ENCODE measurements at regions not wholly inside any gene's neighbourhood (a gene's known extent, or its start where the extent isn't known, plus 50 kb on each side); places are given as distances from the start of the nearest gene placed in this dataset.

- no peaks in the 10 kb centered on the region for H3K36me3 ChIP-seq (ENCODE audit: control insufficient read depth in 4 of 4, insufficient read depth in 3 of 4, low read depth in 1 of 4, low read length in 3 of 4)
- no peak overlapping the region for H3K4me3 ChIP-seq (ENCODE audit: low read depth in 1 of 3, low read length in 3 of 3)
- no peak for DNase-seq (ENCODE audit: low spot score)
- 88% methylated on average over 1 of the region's 1 CpG for WGBS
- no peaks in the 10 kb centered on the region for H3K4me1 ChIP-seq (ENCODE audit: control insufficient read depth in 4 of 4, insufficient read depth in 4 of 4, low read length in 3 of 4)
- TF ChIP-seq RXRA (IDR thresholded peaks at IDR 0.05) (no peak), FOXA1 (IDR thresholded peaks at IDR 0.05) (no peak), HNF4G (IDR thresholded peaks at IDR 0.05) (no peak), NR2F2 (IDR thresholded peaks at IDR 0.05) (no peak), TAF1 (conservative IDR thresholded peaks at IDR 0.05) (no peak), SP1 (IDR thresholded peaks at IDR 0.05) (no peak), GABPA (IDR thresholded peaks at IDR 0.05 in 1 of 2, conservative IDR thresholded peaks at IDR 0.05 in 1 of 2) (no peak), JUND (IDR thresholded peaks at IDR 0.05) (no peak), FOXA2 (IDR thresholded peaks at IDR 0.05) (no peak), HNF4A (conservative IDR thresholded peaks at IDR 0.05) (no peak), ATF3 (IDR thresholded peaks at IDR 0.05) (no peak), EGR1 (IDR thresholded peaks at IDR 0.05; ENCODE audit: low read depth in 2 of 2) (no peak)
- TF ChIP-seq, protein P1, sequence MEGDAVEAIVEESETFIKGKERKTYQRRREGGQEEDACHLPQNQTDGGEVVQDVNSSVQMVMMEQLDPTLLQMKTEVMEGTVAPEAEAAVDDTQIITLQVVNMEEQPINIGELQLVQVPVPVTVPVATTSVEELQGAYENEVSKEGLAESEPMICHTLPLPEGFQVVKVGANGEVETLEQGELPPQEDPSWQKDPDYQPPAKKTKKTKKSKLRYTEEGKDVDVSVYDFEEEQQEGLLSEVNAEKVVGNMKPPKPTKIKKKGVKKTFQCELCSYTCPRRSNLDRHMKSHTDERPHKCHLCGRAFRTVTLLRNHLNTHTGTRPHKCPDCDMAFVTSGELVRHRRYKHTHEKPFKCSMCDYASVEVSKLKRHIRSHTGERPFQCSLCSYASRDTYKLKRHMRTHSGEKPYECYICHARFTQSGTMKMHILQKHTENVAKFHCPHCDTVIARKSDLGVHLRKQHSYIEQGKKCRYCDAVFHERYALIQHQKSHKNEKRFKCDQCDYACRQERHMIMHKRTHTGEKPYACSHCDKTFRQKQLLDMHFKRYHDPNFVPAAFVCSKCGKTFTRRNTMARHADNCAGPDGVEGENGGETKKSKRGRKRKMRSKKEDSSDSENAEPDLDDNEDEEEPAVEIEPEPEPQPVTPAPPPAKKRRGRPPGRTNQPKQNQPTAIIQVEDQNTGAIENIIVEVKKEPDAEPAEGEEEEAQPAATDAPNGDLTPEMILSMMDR (IDR thresholded peaks at IDR 0.05; ENCODE audit: low read depth, low read length, missing input control) = no peak
- TF ChIP-seq, protein P2, sequence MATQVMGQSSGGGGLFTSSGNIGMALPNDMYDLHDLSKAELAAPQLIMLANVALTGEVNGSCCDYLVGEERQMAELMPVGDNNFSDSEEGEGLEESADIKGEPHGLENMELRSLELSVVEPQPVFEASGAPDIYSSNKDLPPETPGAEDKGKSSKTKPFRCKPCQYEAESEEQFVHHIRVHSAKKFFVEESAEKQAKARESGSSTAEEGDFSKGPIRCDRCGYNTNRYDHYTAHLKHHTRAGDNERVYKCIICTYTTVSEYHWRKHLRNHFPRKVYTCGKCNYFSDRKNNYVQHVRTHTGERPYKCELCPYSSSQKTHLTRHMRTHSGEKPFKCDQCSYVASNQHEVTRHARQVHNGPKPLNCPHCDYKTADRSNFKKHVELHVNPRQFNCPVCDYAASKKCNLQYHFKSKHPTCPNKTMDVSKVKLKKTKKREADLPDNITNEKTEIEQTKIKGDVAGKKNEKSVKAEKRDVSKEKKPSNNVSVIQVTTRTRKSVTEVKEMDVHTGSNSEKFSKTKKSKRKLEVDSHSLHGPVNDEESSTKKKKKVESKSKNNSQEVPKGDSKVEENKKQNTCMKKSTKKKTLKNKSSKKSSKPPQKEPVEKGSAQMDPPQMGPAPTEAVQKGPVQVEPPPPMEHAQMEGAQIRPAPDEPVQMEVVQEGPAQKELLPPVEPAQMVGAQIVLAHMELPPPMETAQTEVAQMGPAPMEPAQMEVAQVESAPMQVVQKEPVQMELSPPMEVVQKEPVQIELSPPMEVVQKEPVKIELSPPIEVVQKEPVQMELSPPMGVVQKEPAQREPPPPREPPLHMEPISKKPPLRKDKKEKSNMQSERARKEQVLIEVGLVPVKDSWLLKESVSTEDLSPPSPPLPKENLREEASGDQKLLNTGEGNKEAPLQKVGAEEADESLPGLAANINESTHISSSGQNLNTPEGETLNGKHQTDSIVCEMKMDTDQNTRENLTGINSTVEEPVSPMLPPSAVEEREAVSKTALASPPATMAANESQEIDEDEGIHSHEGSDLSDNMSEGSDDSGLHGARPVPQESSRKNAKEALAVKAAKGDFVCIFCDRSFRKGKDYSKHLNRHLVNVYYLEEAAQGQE (IDR thresholded peaks at IDR 0.05) = no peak
- TF ChIP-seq, protein P3, sequence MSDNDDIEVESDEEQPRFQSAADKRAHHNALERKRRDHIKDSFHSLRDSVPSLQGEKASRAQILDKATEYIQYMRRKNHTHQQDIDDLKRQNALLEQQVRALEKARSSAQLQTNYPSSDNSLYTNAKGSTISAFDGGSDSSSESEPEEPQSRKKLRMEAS (IDR thresholded peaks at IDR 0.05) = no peak
- H3K27ac ChIP-seq (ENCODE audit: low read depth in 1 of 2, low read length in 2 of 2) = no peak overlapping the region
- H3K9me3 ChIP-seq (ENCODE audit: control insufficient read depth in 4 of 4, low read length in 3 of 4) = peaks cover 0 to 3% (median 0%) of the 10 kb centered on the region in 4 donors
- no peaks in the 10 kb centered on the region for H3K27me3 ChIP-seq (ENCODE audit: control insufficient read depth in 4 of 4, insufficient read depth in 4 of 4, low read length in 3 of 4)
- no peak overlapping the region for H3K9ac ChIP-seq (ENCODE audit: low read depth in 1 of 2, low read length in 2 of 2)
These were observed 509.3 kb downstream of the VGLL3 start for GRCh38 chr3:86481636-86482035.

GRCh38 chr3:86481031-86481430, 509.9 kb downstream of the VGLL3 start:
- H3K27me3 ChIP-seq (ENCODE audit: control insufficient read depth in 4 of 4, insufficient read depth in 4 of 4, low read length in 3 of 4) = no peaks in the 10 kb centered on the region
- H3K4me3 ChIP-seq (ENCODE audit: low read depth in 1 of 3, low read length in 3 of 3) = no peak overlapping the region
- H3K36me3 ChIP-seq (ENCODE audit: control insufficient read depth in 4 of 4, insufficient read depth in 3 of 4, low read depth in 1 of 4, low read length in 3 of 4) = no peaks in the 10 kb centered on the region
- no peak overlapping the region for H3K27ac ChIP-seq (ENCODE audit: low read depth in 1 of 2, low read length in 2 of 2)
- H3K9ac ChIP-seq (ENCODE audit: low read depth in 1 of 2, low read length in 2 of 2) = no peak overlapping the region
- peaks cover 0 to 3% (median 0%) of the 10 kb centered on the region in 4 donors for H3K9me3 ChIP-seq (ENCODE audit: control insufficient read depth in 4 of 4, low read length in 3 of 4)
- H3K4me1 ChIP-seq (ENCODE audit: control insufficient read depth in 4 of 4, insufficient read depth in 4 of 4, low read length in 3 of 4) = no peaks in the 10 kb centered on the region
- TF ChIP-seq FOXA1 (IDR thresholded peaks at IDR 0.05) (no peak), JUND (IDR thresholded peaks at IDR 0.05) (no peak), SP1 (IDR thresholded peaks at IDR 0.05) (no peak), FOXA2 (IDR thresholded peaks at IDR 0.05) (no peak), RAD21 (IDR thresholded peaks at IDR 0.05) (no peak), HNF4G (IDR thresholded peaks at IDR 0.05) (no peak), ATF3 (IDR thresholded peaks at IDR 0.05) (no peak), RXRA (IDR thresholded peaks at IDR 0.05) (no peak), ZBTB33 (IDR thresholded peaks at IDR 0.05) (no peak), YY1 (IDR thresholded peaks at IDR 0.05) (no peak)
- TF ChIP-seq, protein P1 (IDR thresholded peaks at IDR 0.05; ENCODE audit: low read depth, low read length, missing input control) = no peak
- TF ChIP-seq, protein P3 (IDR thresholded peaks at IDR 0.05) = no peak
- DNase-seq (ENCODE audit: low spot score) = no peak
